ENCODE measurements at regions not wholly inside any gene's neighbourhood (a gene's known extent, or its start where the extent isn't known, plus 50 kb on each side); places are given as distances from the start of the nearest gene placed in this dataset.

GRCh38 chr17:79372470-79373238 is 238.2 kb downstream of the RBFOX3 start:
- Histone ChIP-seq H3K9ac (ENCODE audit: low read length) (no peak overlapping the region), H3K9me2 (ENCODE audit: insufficient read depth, low read length) (no peaks in the 10 kb centered on the region), H3K4me2 (ENCODE audit: low read length) (no peak overlapping the region), H3K27me3 (ENCODE audit: insufficient read depth, low read depth, low read length) (no peaks in the 10 kb centered on the region), H2AFZ (ENCODE audit: low read depth, low read length) (no peak overlapping the region), H4K20me1 (ENCODE audit: insufficient read depth) (no peaks in the 10 kb centered on the region), H3K4me3 (ENCODE audit: low read length) (no peak overlapping the region), H3F3A (ENCODE audit: insufficient read depth, low read length, poor library complexity, severe bottlenecking) (no peaks in the 10 kb centered on the region), H3K36me3 (ENCODE audit: insufficient read depth, low read length) (no peaks in the 10 kb centered on the region), H3K9me3 (ENCODE audit: low read length) (no peaks in the 10 kb centered on the region), H3K79me2 (replicated peaks; ENCODE audit: insufficient read depth, low read length) (no peaks in the 10 kb centered on the region), H3K27ac (ENCODE audit: low read length) (no peak overlapping the region)
- TF ChIP-seq TAF1 (IDR thresholded peaks at IDR 0.05; ENCODE audit: low read depth) (no peak), REST (IDR thresholded peaks at IDR 0.05; ENCODE audit: borderline replicate concordance) (no peak), EP300 (conservative IDR thresholded peaks at IDR 0.05; ENCODE audit: poor library complexity, severe bottlenecking) (no peak), RAD21 (conservative IDR thresholded peaks at IDR 0.05) (no peak), POLR2AphosphoS5 (IDR thresholded peaks at IDR 0.05) (no peak), EZH2 (IDR thresholded peaks at IDR 0.05; ENCODE audit: borderline replicate concordance, insufficient read depth, low read length, poor library complexity, severe bottlenecking) (no peak), MXI1 (conservative IDR thresholded peaks at IDR 0.05; ENCODE audit: poor library complexity, severe bottlenecking) (no peak), SMC3 (conservative IDR thresholded peaks at IDR 0.05; ENCODE audit: poor library complexity) (no peak)
- TF ChIP-seq, protein P1, sequence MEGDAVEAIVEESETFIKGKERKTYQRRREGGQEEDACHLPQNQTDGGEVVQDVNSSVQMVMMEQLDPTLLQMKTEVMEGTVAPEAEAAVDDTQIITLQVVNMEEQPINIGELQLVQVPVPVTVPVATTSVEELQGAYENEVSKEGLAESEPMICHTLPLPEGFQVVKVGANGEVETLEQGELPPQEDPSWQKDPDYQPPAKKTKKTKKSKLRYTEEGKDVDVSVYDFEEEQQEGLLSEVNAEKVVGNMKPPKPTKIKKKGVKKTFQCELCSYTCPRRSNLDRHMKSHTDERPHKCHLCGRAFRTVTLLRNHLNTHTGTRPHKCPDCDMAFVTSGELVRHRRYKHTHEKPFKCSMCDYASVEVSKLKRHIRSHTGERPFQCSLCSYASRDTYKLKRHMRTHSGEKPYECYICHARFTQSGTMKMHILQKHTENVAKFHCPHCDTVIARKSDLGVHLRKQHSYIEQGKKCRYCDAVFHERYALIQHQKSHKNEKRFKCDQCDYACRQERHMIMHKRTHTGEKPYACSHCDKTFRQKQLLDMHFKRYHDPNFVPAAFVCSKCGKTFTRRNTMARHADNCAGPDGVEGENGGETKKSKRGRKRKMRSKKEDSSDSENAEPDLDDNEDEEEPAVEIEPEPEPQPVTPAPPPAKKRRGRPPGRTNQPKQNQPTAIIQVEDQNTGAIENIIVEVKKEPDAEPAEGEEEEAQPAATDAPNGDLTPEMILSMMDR (IDR thresholded peaks at IDR 0.05; ENCODE audit: poor library complexity, severe bottlenecking): no peak

DNA sequence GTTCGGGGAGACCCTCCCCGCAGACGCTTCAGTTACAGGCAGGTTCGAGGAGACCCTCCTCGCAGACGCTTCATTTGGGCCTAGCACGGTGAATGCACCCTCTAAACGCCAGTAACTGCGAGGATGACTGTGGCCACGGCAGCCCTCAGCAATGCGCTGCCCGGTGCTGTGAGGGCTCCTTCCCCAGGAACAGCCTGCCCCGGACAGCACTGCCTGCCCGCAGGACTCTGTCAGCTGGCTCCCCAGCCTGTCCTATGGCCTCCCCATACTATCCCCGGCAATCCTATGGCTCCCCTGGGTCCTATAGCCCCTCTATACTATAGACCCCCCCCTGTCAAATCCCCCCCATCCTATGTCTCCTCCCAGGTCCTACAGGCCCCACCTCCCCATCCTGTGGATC is 238.9 kb downstream of the RBFOX3 start:
- Histone ChIP-seq H2AFZ (ENCODE audit: low read depth, low read length) (no peak overlapping the region), H3K9me3 (ENCODE audit: low read length) (no peaks in the 10 kb centered on the region), H3K79me2 (replicated peaks; ENCODE audit: insufficient read depth, low read length) (no peaks in the 10 kb centered on the region), H4K20me1 (ENCODE audit: insufficient read depth) (no peaks in the 10 kb centered on the region), H3K4me2 (ENCODE audit: low read length) (no peak overlapping the region), H3K27me3 (ENCODE audit: insufficient read depth, low read depth, low read length) (no peaks in the 10 kb centered on the region), H3K36me3 (ENCODE audit: insufficient read depth, low read length) (no peaks in the 10 kb centered on the region), H3K9me2 (ENCODE audit: insufficient read depth, low read length) (no peaks in the 10 kb centered on the region), H3K4me3 (ENCODE audit: low read length) (no peak overlapping the region), H3K9ac (ENCODE audit: low read length) (no peak overlapping the region), H3F3A (ENCODE audit: insufficient read depth, low read length, poor library complexity, severe bottlenecking) (no peaks in the 10 kb centered on the region), H3K27ac (ENCODE audit: low read length) (no peak overlapping the region)
- no peak for TF ChIP-seq REST (IDR thresholded peaks at IDR 0.05; ENCODE audit: borderline replicate concordance)
- no peak for TF ChIP-seq EP300 (conservative IDR thresholded peaks at IDR 0.05; ENCODE audit: poor library complexity, severe bottlenecking)
- TF ChIP-seq, protein P1 (IDR thresholded peaks at IDR 0.05; ENCODE audit: poor library complexity, severe bottlenecking): no peak

Measured in neural cell (in vitro differentiated cells).